ENCODE measurements at regions not wholly inside any gene's neighbourhood (a gene's known extent, or its start where the extent isn't known, plus 50 kb on each side); places are given as distances from the start of the nearest gene placed in this dataset.
"Not testable (repeated sequence)": the region's sequence is repeated elsewhere in the genome, so short reads cannot be mapped to it uniquely, and the experiment has no call there.

DNA sequence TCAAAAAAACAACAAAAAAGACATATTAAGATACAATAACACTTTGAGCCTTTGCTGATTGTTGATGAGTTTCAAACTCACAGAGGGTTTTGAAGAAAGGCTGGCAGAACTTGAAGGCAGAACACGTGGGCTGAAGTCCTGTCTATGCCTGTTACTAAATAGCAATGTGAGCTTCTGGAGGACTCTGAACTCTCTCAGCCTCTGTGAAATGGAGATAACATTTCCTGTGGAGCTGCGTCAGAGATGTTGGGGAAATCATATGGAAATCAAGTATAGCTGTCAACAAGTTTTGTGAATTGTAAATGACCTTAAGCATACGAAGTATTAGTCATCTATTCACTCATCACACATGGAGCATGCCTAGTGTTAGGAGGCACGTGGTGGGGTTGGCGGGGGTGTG, 130.4 kb upstream of the ERV3-1 start:
- not testable (repeated sequence) for TF ChIP-seq CTCF (conservative IDR thresholded peaks at IDR 0.05 in 1 of 2, IDR thresholded peaks at IDR 0.05 in 1 of 2; ENCODE audit: extremely low read depth in 1 of 2, insufficient read depth in 1 of 2, low read depth in 1 of 2, low read length in 2 of 2); EZH2 (IDR thresholded peaks at IDR 0.05; ENCODE audit: borderline replicate concordance, low read length)

Data from mammary epithelial cell (primary cell).